OCI-LY7 (cell line): ENCODE measurements at regions not wholly inside any gene's neighbourhood (a gene's known extent, or its start where the extent isn't known, plus 50 kb on each side); places are given as distances from the start of the nearest gene placed in this dataset.

ENCODE experiments used
- BruUV-seq: library from RNA; stranded (reverse); fragments of 400-500 nt; replicated peaks from 2 replicates; lab custom pipeline; 2021; lab: Mats Ljungman, UMichigan
- CTCF ChIA-PET: fragments of 300-600 bp; sonication (Branson Sonifier 250); formaldehyde crosslinking; loops from one replicate; lab custom pipeline; 2022; ENCODE audit warnings: antibody characterized with exemption; ENCODE audit not compliant: unreplicated experiment; lab: Charles Lee
- POLR2A ChIA-PET: fragments of 300-600 bp; sonication (Branson Sonifier 250); formaldehyde crosslinking; loops from one replicate; lab custom pipeline; 2022; ENCODE audit warnings: antibody characterized with exemption; lab: Charles Lee
- DNase-seq: peaks from one replicate; pipeline ENCODE4 v3.0.0-alpha.2; 2015; ENCODE audit warnings: low spot score
- H2AFZ ChIP-seq: fragments of 200-600 bp; sonication (generic), shearing (Covaris generic); 2 replicates; pipeline ENCODE4 v1.6.1; 2014; ENCODE audit warnings: mild to moderate bottlenecking, antibody characterized with exemption, low read length, moderate library complexity
- H3K27ac ChIP-seq: fragments of 200-600 bp; sonication (generic); 2 replicates; pipeline ENCODE4 v1.5.1; 2014; ENCODE audit warnings: mixed run types, low read depth, mild to moderate bottlenecking, moderate library complexity, low read length, inconsistent platforms; ENCODE audit not compliant: poor library complexity, severe bottlenecking
- H3K36me3 ChIP-seq: fragments of 200-600 bp; sonication (generic); 2 replicates; pipeline ENCODE4 v1.6.1; 2014; ENCODE audit warnings: mild to moderate bottlenecking, antibody characterized with exemption, low read length, moderate library complexity, mixed read lengths; ENCODE audit not compliant: insufficient read depth
- H3K4me1 ChIP-seq: fragments of 200-600 bp; sonication (generic); 2 replicates; pipeline ENCODE4 v1.5.1; 2014; ENCODE audit warnings: mild to moderate bottlenecking, low read length; ENCODE audit not compliant: insufficient read depth, poor library complexity, severe bottlenecking
- H3K4me2 ChIP-seq: fragments of 200-600 bp; sonication (generic); 2 replicates; pipeline ENCODE4 v1.6.1; 2014; ENCODE audit warnings: mild to moderate bottlenecking, low read length
- H3K4me3 ChIP-seq: fragments of 200-600 bp; sonication (generic); 2 replicates; pipeline ENCODE4 v1.5.1; 2014; ENCODE audit warnings: mild to moderate bottlenecking, low read depth, low read length; ENCODE audit not compliant: poor library complexity, severe bottlenecking
- H3K79me2 ChIP-seq: fragments of 200-600 bp; sonication (generic); 2 replicates; pipeline ENCODE4 v1.6.1; 2016; ENCODE audit warnings: low read depth, mild to moderate bottlenecking, low read length, moderate library complexity, mixed read lengths; ENCODE audit not compliant: insufficient read depth
- H3K9me2 ChIP-seq: fragments of 200-600 bp; sonication (generic); 2 replicates; pipeline ENCODE4 v1.6.1; 2016; ENCODE audit warnings: mild to moderate bottlenecking, low read length, mixed read lengths; ENCODE audit not compliant: insufficient read depth
- H3K9me3 ChIP-seq: fragments of 200-600 bp; sonication (generic); 2 replicates; pipeline ENCODE4 v1.6.1; 2014; ENCODE audit warnings: mild to moderate bottlenecking, mixed run types, low read length, mixed read lengths
- H4K20me1 ChIP-seq: fragments of 200-600 bp; sonication (generic); 2 replicates; pipeline ENCODE4 v1.6.1; 2014; ENCODE audit warnings: mild to moderate bottlenecking, antibody characterized with exemption, low read length, moderate library complexity, mixed read lengths; ENCODE audit not compliant: insufficient read depth
- CTCF ChIP-seq: fragments of 200-600 bp; sonication (generic); conservative IDR thresholded peaks from 2 replicates; pipeline ENCODE4 v1.5.1; 2014; ENCODE audit warnings: mild to moderate bottlenecking, antibody characterized with exemption, low read length, moderate library complexity, mixed read lengths
- EZH2phosphoT487 ChIP-seq: fragments of 200-600 bp; sonication (generic); IDR thresholded peaks from 2 replicates; pipeline ENCODE4 v1.6.1; 2018; ENCODE audit warnings: low read depth, borderline replicate concordance, mild to moderate bottlenecking, mixed run types, antibody characterized with exemption, low read length, moderate library complexity, mixed read lengths
- intact Hi-C: fragments of 100-400 bp; cut with micrococcal nuclease; formaldehyde crosslinking; loops from one replicate; pipeline ENCODE4 v1.10.0; 2022; ENCODE audit not compliant: unreplicated experiment

- no peak overlapping the region for H3K27ac ChIP-seq
- intact Hi-C loops = no loop called here
- ChIA-PET POLR2A (no interaction called here), CTCF (no interaction called here)
- H2AFZ ChIP-seq = no peak overlapping the region
- H4K20me1 ChIP-seq = no peaks in the 10 kb centered on the region
- H3K4me3 ChIP-seq = no peak overlapping the region
- H3K9me3 ChIP-seq = no peaks in the 10 kb centered on the region
- no peak for DNase-seq
- no peaks in the 10 kb centered on the region for H3K9me2 ChIP-seq
- H3K79me2 ChIP-seq = no peaks in the 10 kb centered on the region
- BruUV-seq = no TSS peak
- H3K36me3 ChIP-seq = no peaks in the 10 kb centered on the region
- TF ChIP-seq EZH2phosphoT487 = no peak
- TF ChIP-seq CTCF = no peak
- H3K4me2 ChIP-seq = no peak overlapping the region
- H3K4me1 ChIP-seq = no peaks in the 10 kb centered on the region
Observed at GRCh38 chr2:19669559-19669958, 232.2 kb downstream of the TTC32 start.

GRCh38 chr2:19669126-19669525 lies 232.7 kb downstream of the TTC32 start:
- ChIA-PET CTCF (no interaction called here), POLR2A (no interaction called here)
- Histone ChIP-seq H4K20me1 (no peaks in the 10 kb centered on the region), H2AFZ (no peak overlapping the region), H3K4me3 (no peak overlapping the region), H3K9me3 (no peaks in the 10 kb centered on the region), H3K9me2 (no peaks in the 10 kb centered on the region), H3K36me3 (no peaks in the 10 kb centered on the region), H3K4me2 (no peak overlapping the region), H3K4me1 (no peaks in the 10 kb centered on the region), H3K79me2 (no peaks in the 10 kb centered on the region), H3K27ac (no peak overlapping the region)
- intact Hi-C loops = no loop called here
- BruUV-seq = no TSS peak
- TF ChIP-seq EZH2phosphoT487 (no peak), CTCF (no peak)
- no peak for DNase-seq

- Histone ChIP-seq H3K4me2 (no peak overlapping the region), H3K4me1 (no peaks in the 10 kb centered on the region), H3K79me2 (no peaks in the 10 kb centered on the region), H4K20me1 (no peaks in the 10 kb centered on the region), H2AFZ (no peak overlapping the region), H3K9me3 (no peaks in the 10 kb centered on the region), H3K9me2 (no peaks in the 10 kb centered on the region), H3K27ac (no peak overlapping the region), H3K4me3 (no peak overlapping the region), H3K36me3 (no peaks in the 10 kb centered on the region)
- intact Hi-C loops = no loop called here
- DNase-seq = no peak
- BruUV-seq = no TSS peak
- no peak for TF ChIP-seq CTCF
- TF ChIP-seq EZH2phosphoT487 = no peak
- CTCF ChIA-PET = no interaction called here
- POLR2A ChIA-PET = interaction anchor here (0.6 to 0.7 kb wide), 2 partner anchors 15 to 87 kb away, joined by 3 read pairs; no protein-coding TSS in a partner anchor
Observed at GRCh38 chr2:19667536-19667949, 234.2 kb downstream of the TTC32 start.
